Neural progenitor cell (in vitro differentiated cells): ENCODE measurements at regions not wholly inside any gene's neighbourhood (a gene's known extent, or its start where the extent isn't known, plus 50 kb on each side); places are given as distances from the start of the nearest gene placed in this dataset.
A peak's percentile ranks its signal among the peaks of the same experiment; 100 is the strongest.

ENCODE experiments used
- DNase-seq: peaks from one replicate; pipeline ENCODE4 v3.0.0-alpha.2; 2016; ENCODE audit warnings: low spot score
- H2AFZ ChIP-seq: fragments of 200-600 bp; sonication (generic); replicated peaks from 2 replicates; pipeline ENCODE4 v1.6.1; 2016; ENCODE audit warnings: antibody characterized with exemption
- H3F3A ChIP-seq: fragments of 200-600 bp; sonication (generic); 2 replicates; pipeline ENCODE4 v1.6.1; 2016; ENCODE audit warnings: antibody characterized with exemption, low read depth
- H3K27ac ChIP-seq: fragments of 200-600 bp; sonication (generic); 2 replicates; pipeline ENCODE4 v1.5.1; 2016; ENCODE audit warnings: mild to moderate bottlenecking
- H3K27me3 ChIP-seq: fragments of 200-600 bp; sonication (generic); 2 replicates; pipeline ENCODE4 v1.6.1; 2016; ENCODE audit warnings: mild to moderate bottlenecking, moderate library complexity
- H3K36me3 ChIP-seq: fragments of 200-600 bp; sonication (generic); 2 replicates; pipeline ENCODE4 v1.5.1; 2016
- H3K4me1 ChIP-seq: fragments of 200-600 bp; sonication (generic); 2 replicates; pipeline ENCODE4 v1.6.1; 2016; ENCODE audit warnings: mixed run types
- H3K4me2 ChIP-seq: fragments of 200-600 bp; sonication (generic); 2 replicates; pipeline ENCODE4 v1.6.1; 2016
- H3K4me3 ChIP-seq: fragments of 200-600 bp; sonication (generic); 2 replicates; pipeline ENCODE4 v1.5.1; 2016
- H3K79me2 ChIP-seq: fragments of 200-600 bp; sonication (generic); 2 replicates; pipeline ENCODE4 v1.6.1; 2016; ENCODE audit warnings: low read depth
- H3K9ac ChIP-seq: fragments of 200-600 bp; sonication (generic); 2 replicates; pipeline ENCODE4 v1.6.1; 2016
- H3K9me3 ChIP-seq: fragments of 200-600 bp; sonication (generic); 2 replicates; pipeline ENCODE4 v1.5.1; 2016; ENCODE audit warnings: low read depth
- H4K20me1 ChIP-seq: fragments of 200-600 bp; sonication (generic); 2 replicates; pipeline ENCODE4 v1.6.1; 2016; ENCODE audit warnings: low read depth
- H3K27ac Mint-ChIP-seq: 3 replicates; pipeline ENCODE4 v1.8.0; 2021; ENCODE audit warnings: mixed read lengths
- H3K27me3 Mint-ChIP-seq: 2 replicates; pipeline ENCODE4 v1.8.0; 2022; ENCODE audit warnings: low read depth, mild to moderate bottlenecking, inconsistent platforms, moderate library complexity, mixed read lengths; ENCODE audit not compliant: insufficient read depth
- H3K36me3 Mint-ChIP-seq: 3 replicates; pipeline ENCODE4 v1.8.0; 2021; ENCODE audit warnings: mixed read lengths
- H3K4me1 Mint-ChIP-seq: 3 replicates; pipeline ENCODE4 v1.8.0; 2021; ENCODE audit warnings: mixed read lengths
- H3K4me3 Mint-ChIP-seq: 3 replicates; pipeline ENCODE4 v1.8.0; 2021; ENCODE audit warnings: mild to moderate bottlenecking, moderate library complexity, mixed read lengths
- H3K9me3 Mint-ChIP-seq: 3 replicates; pipeline ENCODE4 v1.8.0; 2020; ENCODE audit warnings: mixed read lengths
- EZH2 ChIP-seq: fragments of 200-600 bp; sonication (generic); IDR thresholded peaks from 2 replicates; pipeline ENCODE4 v1.6.1; 2017; ENCODE audit warnings: antibody characterized with exemption, mild to moderate bottlenecking, moderate library complexity
- EZH2phosphoT487 ChIP-seq: fragments of 200-600 bp; sonication (generic); IDR thresholded peaks from 2 replicates; pipeline ENCODE4 v1.6.1; 2017; ENCODE audit warnings: antibody characterized with exemption
- TF ChIP-seq, protein P1 (sequence below): fragments of 200-600 bp; sonication (generic); IDR thresholded peaks from 2 replicates; pipeline ENCODE4 v1.5.1; 2017; ENCODE audit warnings: antibody characterized with exemption, mild to moderate bottlenecking

DNA sequence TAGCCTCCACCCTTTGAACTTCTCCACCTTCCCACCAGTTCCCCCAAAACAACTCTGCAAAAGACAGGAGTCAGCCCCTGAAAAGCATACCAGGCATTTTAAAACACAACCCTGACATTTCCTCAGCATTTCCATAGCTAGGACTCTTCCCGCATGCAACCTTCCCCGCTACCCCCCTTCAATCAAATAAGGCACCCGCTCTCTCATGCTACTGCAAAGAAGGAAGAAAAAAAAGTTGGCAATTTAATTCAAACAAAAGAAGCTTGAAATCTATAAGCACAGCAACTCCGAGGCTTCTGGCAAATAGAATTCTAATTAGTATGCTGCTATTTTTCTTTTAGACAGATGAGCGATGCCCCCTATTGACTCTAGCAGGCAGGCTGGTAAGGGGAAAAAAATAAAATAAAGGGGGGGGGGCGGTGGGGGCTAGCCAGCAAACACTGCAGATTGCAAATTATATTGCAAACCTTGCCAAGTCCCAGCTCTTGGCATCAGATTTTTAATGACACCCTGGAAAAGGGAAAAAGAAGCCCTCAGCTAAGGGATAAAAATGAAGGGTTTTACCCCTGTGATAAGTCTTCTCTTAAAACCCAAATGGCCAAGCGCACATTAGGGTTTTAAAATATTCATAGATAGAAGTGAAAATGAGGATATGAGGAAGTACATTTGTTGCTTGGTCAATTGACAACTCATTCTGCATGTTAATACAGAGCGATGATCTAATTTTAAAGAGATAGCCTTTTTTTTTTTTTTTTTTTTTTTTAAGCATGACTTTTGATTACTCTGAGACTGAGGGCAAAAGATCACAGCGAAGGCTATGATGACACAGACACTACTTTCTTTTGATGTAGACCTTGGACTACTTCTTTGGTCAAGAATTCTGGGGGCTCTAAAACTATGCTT lies 255.2 kb downstream of the NR2F2 start:
- peaks cover 74% of the 10 kb centered on the region for H3K4me1 ChIP-seq
- no peaks in the 10 kb centered on the region for H3K27me3 ChIP-seq
- no peaks in the 10 kb centered on the region for H3F3A ChIP-seq
- Mint-ChIP-seq H3K36me3 (no peaks in the 10 kb centered on the region), H3K4me1 (peaks cover 14% of the 10 kb centered on the region), H3K4me3 (no peak overlapping the region), H3K27ac (no peak overlapping the region), H3K9me3 (no peaks in the 10 kb centered on the region), H3K27me3 (peaks cover 10% of the 10 kb centered on the region)
- peak; percentile 46 for DNase-seq
- H3K9me3 ChIP-seq: no peaks in the 10 kb centered on the region
- H3K27ac ChIP-seq: no peak overlapping the region
- no peaks in the 10 kb centered on the region for H4K20me1 ChIP-seq
- no peaks in the 10 kb centered on the region for H3K36me3 ChIP-seq
- H2AFZ ChIP-seq: peak overlapping the region; percentile 22
- H3K9ac ChIP-seq: no peak overlapping the region
- TF ChIP-seq EZH2phosphoT487: no peak
- TF ChIP-seq, protein P1, sequence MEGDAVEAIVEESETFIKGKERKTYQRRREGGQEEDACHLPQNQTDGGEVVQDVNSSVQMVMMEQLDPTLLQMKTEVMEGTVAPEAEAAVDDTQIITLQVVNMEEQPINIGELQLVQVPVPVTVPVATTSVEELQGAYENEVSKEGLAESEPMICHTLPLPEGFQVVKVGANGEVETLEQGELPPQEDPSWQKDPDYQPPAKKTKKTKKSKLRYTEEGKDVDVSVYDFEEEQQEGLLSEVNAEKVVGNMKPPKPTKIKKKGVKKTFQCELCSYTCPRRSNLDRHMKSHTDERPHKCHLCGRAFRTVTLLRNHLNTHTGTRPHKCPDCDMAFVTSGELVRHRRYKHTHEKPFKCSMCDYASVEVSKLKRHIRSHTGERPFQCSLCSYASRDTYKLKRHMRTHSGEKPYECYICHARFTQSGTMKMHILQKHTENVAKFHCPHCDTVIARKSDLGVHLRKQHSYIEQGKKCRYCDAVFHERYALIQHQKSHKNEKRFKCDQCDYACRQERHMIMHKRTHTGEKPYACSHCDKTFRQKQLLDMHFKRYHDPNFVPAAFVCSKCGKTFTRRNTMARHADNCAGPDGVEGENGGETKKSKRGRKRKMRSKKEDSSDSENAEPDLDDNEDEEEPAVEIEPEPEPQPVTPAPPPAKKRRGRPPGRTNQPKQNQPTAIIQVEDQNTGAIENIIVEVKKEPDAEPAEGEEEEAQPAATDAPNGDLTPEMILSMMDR: peak; percentile 53
- H3K4me2 ChIP-seq: no peak overlapping the region
- H3K79me2 ChIP-seq: no peaks in the 10 kb centered on the region
- no peak overlapping the region for H3K4me3 ChIP-seq

DNA sequence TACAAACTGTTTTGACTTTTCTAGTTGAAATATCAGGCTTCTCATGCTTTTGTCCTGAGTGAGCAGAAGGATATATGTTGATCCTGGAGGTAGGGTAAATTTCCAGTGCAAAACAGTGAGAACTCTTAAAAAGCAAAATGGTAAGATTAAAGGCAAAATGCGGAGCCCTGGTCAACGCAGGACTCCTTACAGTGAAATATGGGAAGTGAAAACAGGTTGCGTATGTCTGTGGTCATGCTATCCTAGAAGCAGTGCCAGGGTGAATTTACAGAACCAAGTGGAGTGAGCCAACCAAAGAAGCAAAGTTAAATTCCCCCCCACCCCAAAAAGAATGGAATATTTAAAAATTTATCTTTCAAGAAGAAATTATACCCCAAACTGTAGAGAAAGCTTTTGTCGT lies 256.4 kb downstream of the NR2F2 start:
- H3K36me3 Mint-ChIP-seq: no peaks in the 10 kb centered on the region
- H3K27ac Mint-ChIP-seq: no peak overlapping the region

DNA sequence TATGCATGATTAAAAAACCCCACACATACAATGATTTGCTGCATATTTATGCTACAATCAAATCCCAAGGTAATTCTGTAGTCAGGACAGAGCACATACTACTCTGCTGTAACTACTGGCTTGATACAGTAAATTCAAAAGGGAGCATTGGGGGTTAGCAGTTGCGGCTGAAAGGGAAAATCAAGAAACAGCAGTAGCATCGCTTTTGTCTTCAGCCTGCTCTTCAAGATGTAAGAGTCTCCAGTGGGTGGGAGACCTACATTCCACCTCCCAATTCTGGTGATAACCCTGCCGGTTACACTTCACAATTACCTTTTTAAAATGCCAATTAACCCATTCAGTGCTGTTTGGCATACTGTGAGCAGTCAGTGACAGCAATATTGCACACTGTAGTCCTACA lies 259.4 kb downstream of the NR2F2 start:
- TF ChIP-seq EZH2phosphoT487: no peak
- TF ChIP-seq, protein P1: no peak
- no peak for TF ChIP-seq EZH2
- Histone ChIP-seq H3K9ac (no peak overlapping the region), H3F3A (peaks cover 11% of the 10 kb centered on the region), H3K4me2 (peak overlapping the region; percentile 20), H3K9me3 (no peaks in the 10 kb centered on the region), H3K4me1 (peaks cover 87% of the 10 kb centered on the region), H3K27me3 (no peaks in the 10 kb centered on the region), H3K27ac (no peak overlapping the region), H2AFZ (no peak overlapping the region), H3K79me2 (no peaks in the 10 kb centered on the region), H3K36me3 (no peaks in the 10 kb centered on the region), H3K4me3 (no peak overlapping the region), H4K20me1 (no peaks in the 10 kb centered on the region)
- no peaks in the 10 kb centered on the region for H3K36me3 Mint-ChIP-seq
- H3K9me3 Mint-ChIP-seq: no peaks in the 10 kb centered on the region
- peaks cover 26% of the 10 kb centered on the region for H3K4me1 Mint-ChIP-seq
- DNase-seq: peak; percentile 25
- H3K27ac Mint-ChIP-seq: no peak overlapping the region
- H3K27me3 Mint-ChIP-seq: peaks cover 16% of the 10 kb centered on the region
- no peak overlapping the region for H3K4me3 Mint-ChIP-seq

More for the DNA sequence above, 256.4 kb downstream of the NR2F2 start:
- Histone ChIP-seq H3K4me3 (no peak overlapping the region), H3K79me2 (no peaks in the 10 kb centered on the region), H3K9me3 (no peaks in the 10 kb centered on the region), H3K27ac (no peak overlapping the region), H3K36me3 (no peaks in the 10 kb centered on the region), H3K27me3 (no peaks in the 10 kb centered on the region), H3K9ac (no peak overlapping the region), H3K4me2 (no peak overlapping the region), H4K20me1 (no peaks in the 10 kb centered on the region), H3K4me1 (peaks cover 80% of the 10 kb centered on the region), H3F3A (no peaks in the 10 kb centered on the region), H2AFZ (no peak overlapping the region)
- peaks cover 11% of the 10 kb centered on the region for H3K4me1 Mint-ChIP-seq
- no peak for DNase-seq
- H3K9me3 Mint-ChIP-seq: no peaks in the 10 kb centered on the region
- no peak for TF ChIP-seq EZH2
- TF ChIP-seq, protein P1: no peak
- TF ChIP-seq EZH2phosphoT487: no peak
- peaks cover 12% of the 10 kb centered on the region for H3K27me3 Mint-ChIP-seq
- H3K4me3 Mint-ChIP-seq: no peak overlapping the region
